ENCODE measurements at regions not wholly inside any gene's neighbourhood (a gene's known extent, or its start where the extent isn't known, plus 50 kb on each side); places are given as distances from the start of the nearest gene placed in this dataset.

- ATAC-seq, result no peak
These were observed 584.3 kb downstream of the BRD1 start for GRCh38 chr22:49243335-49243734.

GRCh38 chr22:49242480-49242879 lies 585.2 kb downstream of the BRD1 start:
- TF ChIP-seq POU6F1 (CRISPR knock-in tag; IDR thresholded peaks at IDR 0.05; ENCODE audit: borderline replicate concordance, low read depth) (no peak), SNAI2 (CRISPR knock-in tag; IDR thresholded peaks at IDR 0.05) (no peak)

More at GRCh38 chr22:49243335-49243734, 584.3 kb downstream of the BRD1 start:
- TF ChIP-seq TCF4 (CRISPR knock-in tag; IDR thresholded peaks at IDR 0.05; ENCODE audit: borderline replicate concordance), result no peak
- no peak for TF ChIP-seq POU6F1 (CRISPR knock-in tag; IDR thresholded peaks at IDR 0.05; ENCODE audit: borderline replicate concordance, low read depth)
- no peak for TF ChIP-seq ZFP3 (CRISPR knock-in tag; IDR thresholded peaks at IDR 0.05)
- no peak for TF ChIP-seq CSDC2 (CRISPR knock-in tag; IDR thresholded peaks at IDR 0.05)
- TF ChIP-seq OSR1 (CRISPR knock-in tag; IDR thresholded peaks at IDR 0.05), result no peak
- no peak for TF ChIP-seq ZC3H10 (CRISPR knock-in tag; IDR thresholded peaks at IDR 0.05)
- no peak for TF ChIP-seq TSHZ2 (CRISPR knock-in tag; IDR thresholded peaks at IDR 0.05)
- TF ChIP-seq GLIS3 (CRISPR knock-in tag; IDR thresholded peaks at IDR 0.05), result no peak
- TF ChIP-seq ZNF8 (CRISPR knock-in tag; IDR thresholded peaks at IDR 0.05), result no peak
- TF ChIP-seq ZNF565 (CRISPR knock-in tag; conservative IDR thresholded peaks at IDR 0.05; ENCODE audit: low read depth), result no peak
- TF ChIP-seq PATZ1 (CRISPR knock-in tag; IDR thresholded peaks at IDR 0.05; ENCODE audit: borderline replicate concordance), result no peak
- no peak for TF ChIP-seq ARNTL (CRISPR knock-in tag; IDR thresholded peaks at IDR 0.05; ENCODE audit: borderline replicate concordance, low read depth)
- no peak for TF ChIP-seq ESRRG (CRISPR knock-in tag; IDR thresholded peaks at IDR 0.05)
- no peak for TF ChIP-seq ISL1 (CRISPR knock-in tag; IDR thresholded peaks at IDR 0.05)

GRCh38 chr22:49241174-49241851 lies 586.4 kb downstream of the BRD1 start:
- ATAC-seq, result no peak
- TF ChIP-seq ZNF565 (CRISPR knock-in tag; conservative IDR thresholded peaks at IDR 0.05; ENCODE audit: low read depth) (no peak), TOX (CRISPR knock-in tag; IDR thresholded peaks at IDR 0.05; ENCODE audit: borderline replicate concordance) (no peak), GLIS3 (CRISPR knock-in tag; IDR thresholded peaks at IDR 0.05) (no peak), SNAI2 (CRISPR knock-in tag; IDR thresholded peaks at IDR 0.05) (no peak), ZC3H10 (CRISPR knock-in tag; IDR thresholded peaks at IDR 0.05) (no peak), ISL1 (CRISPR knock-in tag; IDR thresholded peaks at IDR 0.05) (no peak), ZNF70 (CRISPR knock-in tag; IDR thresholded peaks at IDR 0.05) (no peak), ARNTL (CRISPR knock-in tag; IDR thresholded peaks at IDR 0.05; ENCODE audit: borderline replicate concordance, low read depth) (no peak), OSR1 (CRISPR knock-in tag; IDR thresholded peaks at IDR 0.05) (no peak), POU6F1 (CRISPR knock-in tag; IDR thresholded peaks at IDR 0.05; ENCODE audit: borderline replicate concordance, low read depth) (no peak), ZFP3 (CRISPR knock-in tag; IDR thresholded peaks at IDR 0.05) (no peak), ESRRG (CRISPR knock-in tag; IDR thresholded peaks at IDR 0.05) (no peak)

More at GRCh38 chr22:49242480-49242879, 585.2 kb downstream of the BRD1 start:
- ATAC-seq, result no peak

Data from SK-N-SH treated with all-trans-retinoic acid at 6 μM for 48 hours (cell line).